GM21737 (cell line): ENCODE measurements at regions not wholly inside any gene's neighbourhood (a gene's known extent, or its start where the extent isn't known, plus 50 kb on each side); places are given as distances from the start of the nearest gene placed in this dataset.

Source experiments
- ATAC-seq: cut with Tn5 transposase; IDR thresholded peaks from one replicate; pipeline ENCODE4 v1.9.1; 2021; ENCODE audit warnings: mild to moderate bottlenecking, moderate library complexity; ENCODE audit not compliant: unreplicated experiment

GRCh38 chr5:174282391-174282790 is 236.9 kb downstream of the NSG2 start:
- no peak for ATAC-seq

DNA sequence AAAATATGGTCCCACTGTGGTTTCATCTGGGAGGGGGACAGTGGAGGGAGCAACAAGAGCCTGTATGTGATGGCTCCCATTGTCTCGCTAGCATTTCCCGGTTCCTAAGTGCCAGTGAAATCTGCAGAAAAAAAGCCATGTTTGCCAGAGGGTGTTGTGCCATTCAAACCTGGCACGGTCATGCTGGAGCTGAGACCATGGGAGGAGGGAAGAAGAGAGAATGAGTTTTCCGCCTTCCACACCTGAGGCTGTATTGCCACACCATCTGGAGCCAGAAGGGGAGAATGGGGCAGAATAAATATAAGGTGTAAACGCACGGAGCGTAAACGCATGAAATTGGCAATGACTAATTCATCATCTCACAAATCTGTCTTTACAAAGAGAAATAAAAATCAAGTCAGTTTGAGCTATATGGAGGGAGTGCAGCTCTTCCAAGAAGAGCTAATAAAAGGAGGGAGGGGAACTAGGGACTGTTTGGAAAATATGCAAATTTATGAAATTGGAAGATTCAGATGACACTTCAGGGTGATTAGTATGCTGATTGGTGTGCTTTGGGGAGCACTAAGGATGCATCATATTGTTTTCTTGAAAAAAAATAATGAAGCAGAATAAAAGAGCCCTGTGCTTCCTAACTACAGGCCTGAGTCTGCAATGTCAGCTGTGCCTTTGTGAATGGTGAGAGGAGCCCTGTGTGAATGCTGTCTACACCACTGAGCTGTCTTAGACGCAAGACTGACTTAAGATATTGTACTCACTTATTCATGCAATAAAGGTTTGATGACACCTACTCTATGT is 237.9 kb downstream of the NSG2 start:
- ATAC-seq, result no peak

DNA sequence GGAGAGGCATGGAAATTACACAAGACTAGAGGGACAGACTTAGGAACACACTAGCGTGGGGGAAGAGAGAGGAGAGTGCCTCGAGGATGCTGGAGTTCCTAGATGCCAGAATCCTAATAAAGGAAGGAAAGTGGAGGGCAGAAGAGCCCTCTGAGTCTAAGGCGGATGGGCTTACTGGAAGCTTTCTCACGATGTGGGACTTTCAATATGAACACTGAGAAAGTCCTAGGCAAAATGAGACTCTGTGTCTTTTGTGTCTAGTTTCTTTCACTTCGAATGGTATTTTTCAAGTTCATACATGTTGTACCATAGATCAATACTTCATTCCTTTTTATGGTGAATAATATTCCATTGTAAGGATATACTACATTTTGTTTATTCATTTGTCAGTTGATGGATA is 239.4 kb downstream of the NSG2 start:
- no peak for ATAC-seq

GRCh38 chr5:174287761-174288160 is 242.3 kb downstream of the NSG2 start:
- no peak for ATAC-seq

DNA sequence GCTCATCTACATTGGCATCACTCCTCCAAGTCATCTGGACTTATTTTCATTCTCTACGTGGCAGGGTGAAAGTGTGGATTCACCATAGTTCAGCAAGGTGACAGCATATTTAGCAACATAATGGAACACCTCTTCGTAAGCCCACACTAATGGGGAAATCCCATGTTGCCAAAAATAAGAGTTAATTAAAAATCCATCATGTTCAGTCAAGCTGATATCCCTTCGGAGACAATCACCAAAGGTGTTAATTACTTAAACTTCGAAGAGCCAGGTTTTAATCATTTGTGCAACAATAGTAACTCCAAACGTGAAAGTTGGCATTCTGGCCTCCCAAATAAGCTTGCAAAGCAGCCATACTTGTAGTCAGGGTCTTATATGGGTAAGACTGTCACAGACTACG is 242.9 kb downstream of the NSG2 start:
- no peak for ATAC-seq

GRCh38 chr5:174291162-174291561 is 245.7 kb downstream of the NSG2 start:
- no peak for ATAC-seq

DNA sequence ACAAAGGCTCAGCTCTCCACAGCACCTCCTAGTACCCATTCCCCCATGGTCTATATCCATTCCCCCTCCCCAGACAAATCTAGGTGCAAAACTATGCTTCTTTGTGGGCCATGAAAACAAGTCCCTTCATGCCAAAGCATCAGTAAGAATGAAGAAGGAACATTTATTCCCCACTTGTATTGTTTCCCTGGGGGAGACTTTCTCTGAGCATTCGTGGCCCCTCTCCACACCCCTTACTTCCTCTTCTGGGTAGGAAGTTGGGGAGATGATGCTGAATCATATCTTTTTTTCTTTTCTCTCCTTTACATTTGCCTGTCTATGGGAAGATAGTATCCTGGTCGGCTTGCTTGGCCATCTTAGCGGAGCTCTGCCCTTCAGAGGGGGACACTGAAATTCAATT is 246.8 kb downstream of the NSG2 start:
- ATAC-seq, result no peak

DNA sequence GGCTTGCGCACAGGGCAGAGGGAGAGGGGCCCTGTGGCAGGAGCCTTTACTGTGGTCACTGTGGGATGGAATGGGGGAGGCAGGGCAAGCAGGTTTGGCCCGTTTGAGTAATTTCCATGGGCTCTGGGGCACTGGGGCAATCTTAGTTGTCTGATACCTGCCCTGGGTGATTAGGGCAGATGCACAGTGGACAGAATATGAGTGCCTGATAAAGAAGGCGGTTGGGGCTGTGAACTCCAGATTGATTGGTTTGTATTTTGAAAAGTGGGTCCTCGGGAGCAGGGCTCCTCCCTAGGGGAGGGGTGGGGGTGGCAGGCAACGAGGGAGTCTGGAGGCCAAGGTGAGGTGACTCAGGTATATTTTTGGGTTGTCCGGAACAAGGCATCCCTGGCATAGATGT is 247.5 kb downstream of the NSG2 start:
- ATAC-seq, result no peak

DNA sequence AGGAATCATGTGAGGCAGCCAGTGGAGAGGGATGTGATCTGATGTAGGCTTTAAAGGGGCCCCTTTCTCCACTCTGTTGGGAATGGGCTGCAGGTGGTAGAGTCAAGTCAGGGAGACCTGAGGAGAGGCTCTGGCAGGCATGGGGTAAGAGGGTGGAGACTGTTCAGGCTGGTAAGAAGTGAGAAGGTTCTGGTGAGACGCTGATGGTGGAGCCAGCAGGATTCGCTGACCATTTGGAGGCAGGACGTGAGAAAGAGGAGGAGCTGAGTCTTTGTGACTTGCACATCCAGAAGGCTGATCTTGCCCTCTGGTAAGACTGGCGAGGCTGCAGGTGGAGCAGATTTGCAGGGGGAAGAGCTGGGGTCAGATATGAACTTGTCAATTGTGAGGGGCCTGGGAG is 248.0 kb downstream of the NSG2 start:
- ATAC-seq, result no peak

- ATAC-seq, result no peak
Measured at GRCh38 chr5:174294891-174295620, 249.6 kb downstream of the NSG2 start.

- ATAC-seq, result no peak
Measured at GRCh38 chr5:174295702-174296436, 250.4 kb downstream of the NSG2 start.

- ATAC-seq, result no peak
Measured at GRCh38 chr5:174300118-174300940, 254.8 kb downstream of the NSG2 start.

DNA sequence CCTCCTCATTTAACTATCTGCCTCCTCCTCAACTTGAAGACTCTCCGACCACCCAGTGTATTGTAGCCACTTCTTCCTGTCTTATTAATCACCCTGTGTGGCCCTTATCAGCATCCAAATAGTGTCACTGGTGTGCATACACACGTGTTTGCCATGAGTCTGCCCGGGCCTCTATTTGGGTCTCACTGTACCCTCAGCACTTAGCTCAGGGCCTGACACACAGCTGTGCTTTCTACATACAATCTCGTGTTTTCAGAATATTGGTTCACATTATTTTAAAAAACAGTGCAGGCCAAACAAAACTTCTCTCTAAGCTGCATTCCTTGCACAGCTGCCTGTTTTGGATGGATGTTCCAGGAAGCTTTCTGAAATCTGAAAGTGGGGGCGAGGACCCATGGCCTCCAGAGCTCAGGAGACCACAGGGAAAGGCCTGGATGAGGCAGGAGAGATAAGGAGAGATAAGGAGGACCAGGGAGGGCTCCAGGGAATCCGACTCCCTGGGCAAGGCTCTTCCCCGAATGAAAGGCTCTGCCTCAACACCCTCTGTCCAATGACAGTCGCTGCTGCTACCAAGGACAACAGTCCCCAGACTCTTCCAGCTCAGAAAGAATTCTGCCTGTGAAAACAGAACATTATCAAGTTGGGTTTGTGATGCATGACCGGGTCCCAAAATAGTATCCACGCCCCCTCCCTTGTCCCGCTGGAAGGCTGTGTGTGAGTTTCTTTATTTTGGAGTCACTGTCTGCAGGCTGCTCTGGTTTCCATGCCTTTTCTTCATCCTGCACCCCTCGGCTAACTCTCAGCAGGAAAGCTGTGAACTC is 255.6 kb downstream of the NSG2 start:
- no peak for ATAC-seq

GRCh38 chr5:174301848-174302625 is 256.5 kb downstream of the NSG2 start:
- ATAC-seq, result no peak

DNA sequence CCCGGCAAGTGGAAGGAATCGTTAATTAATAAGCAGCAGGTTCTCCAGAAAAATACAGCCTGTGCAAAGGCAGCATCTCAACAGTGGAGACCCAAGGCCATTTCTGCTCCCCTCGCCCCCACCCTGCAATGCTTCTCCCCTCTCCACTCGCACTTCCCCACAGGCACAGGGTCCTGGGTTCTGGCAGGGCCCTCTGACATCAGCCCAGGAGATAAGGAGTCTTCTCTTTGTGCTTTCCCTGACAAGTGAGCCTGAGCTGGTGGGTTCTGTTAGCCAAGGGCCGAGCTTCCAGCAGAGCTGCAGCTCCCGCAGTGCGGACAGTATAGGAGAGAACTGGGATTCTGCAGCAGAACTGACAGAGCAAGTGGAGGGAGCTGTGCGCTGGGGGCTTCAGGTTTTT is 257.5 kb downstream of the NSG2 start:
- no peak for ATAC-seq

DNA sequence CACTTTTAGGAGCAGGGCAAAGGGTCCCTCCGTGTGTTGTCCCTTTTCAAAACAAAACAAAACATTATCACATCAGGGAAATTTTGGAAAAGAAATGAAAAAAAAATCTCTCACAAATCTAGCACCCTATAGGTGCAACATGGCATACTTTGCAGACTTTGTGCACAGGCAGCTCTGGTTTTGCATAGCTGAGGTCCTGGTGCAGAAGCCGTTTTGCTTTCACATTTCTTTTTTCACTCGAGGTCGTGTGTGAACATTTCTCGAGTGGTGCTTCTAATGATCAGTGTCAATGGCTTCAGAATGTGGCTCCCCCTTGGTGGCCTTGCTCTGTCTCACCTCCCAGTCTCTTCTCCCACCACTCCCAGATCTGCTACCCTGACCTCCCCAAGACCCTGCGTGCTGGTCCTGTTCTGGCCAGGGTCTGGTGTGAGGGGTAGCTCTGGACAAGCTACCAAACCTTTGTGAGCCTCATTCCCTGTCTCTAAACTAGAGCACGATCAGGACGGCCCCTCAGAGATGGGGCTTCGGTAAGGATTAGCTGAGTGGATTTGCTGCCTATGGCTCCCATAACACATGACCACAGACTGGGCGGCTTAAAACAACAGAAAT is 258.0 kb downstream of the NSG2 start:
- no peak for ATAC-seq

GRCh38 chr5:174305241-174305681 is 259.8 kb downstream of the NSG2 start:
- ATAC-seq, result no peak

DNA sequence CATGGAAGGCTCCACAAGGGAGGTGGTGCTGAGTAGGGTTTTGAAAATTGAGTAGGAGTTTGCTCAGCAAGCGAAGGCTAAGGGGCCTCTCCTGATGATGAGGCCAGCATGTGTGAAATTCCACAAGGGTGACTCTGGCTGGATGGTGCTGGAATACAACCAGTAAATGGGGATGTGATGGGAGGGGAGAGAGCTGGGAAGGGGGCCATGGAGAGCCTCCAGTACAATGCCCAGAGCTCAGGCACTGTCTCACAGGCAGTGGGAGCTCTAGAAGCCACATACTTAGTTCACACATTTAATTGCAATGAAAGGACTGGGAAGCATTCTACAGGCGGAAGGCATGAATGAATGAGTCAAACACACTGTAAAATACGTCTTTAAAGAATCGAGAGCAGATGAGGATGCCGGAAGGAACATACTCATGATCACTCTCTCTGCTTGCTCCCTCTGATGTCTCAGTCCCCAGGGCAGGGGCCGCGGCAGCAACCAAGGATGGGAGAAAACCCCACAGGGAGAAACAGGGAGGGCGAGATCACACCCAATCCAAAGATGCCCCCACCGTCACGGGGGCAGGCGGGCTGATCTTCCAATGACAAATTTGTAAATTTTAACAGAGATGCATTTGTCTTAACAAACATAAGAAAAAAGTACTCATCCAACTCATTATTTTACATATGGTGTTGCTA is 261.0 kb downstream of the NSG2 start:
- ATAC-seq, result no peak
